Keratinocyte (primary cell): ENCODE measurements at regions not wholly inside any gene's neighbourhood (a gene's known extent, or its start where the extent isn't known, plus 50 kb on each side); places are given as distances from the start of the nearest gene placed in this dataset.
"Not testable (repeated sequence)": the region's sequence is repeated elsewhere in the genome, so short reads cannot be mapped to it uniquely, and the experiment has no call there.

ENCODE experiments used
- DNase-seq: peaks from one replicate; pipeline ENCODE4 v3.0.0-alpha.2; 2011; ENCODE audit warnings: low read depth, missing footprints, low spot score
- FAIRE-seq: peaks from 2 replicates; lab custom pipeline; 2011; peaks lifted over from hg19 to GRCh38; lab: Jason Lieb, UNC
- H2AFZ ChIP-seq: 2 replicates; pipeline ENCODE4 v1.6.0; 2012; ENCODE audit warnings: low read length, control low read depth, inconsistent platforms; ENCODE audit not compliant: control insufficient read depth
- H3K27ac ChIP-seq: 2 replicates; pipeline ENCODE4 v1.5.1; 2011; ENCODE audit warnings: low read length; ENCODE audit not compliant: control insufficient read depth, insufficient read depth
- H3K27me3 ChIP-seq: 3 replicates; pipeline ENCODE4 v1.6.0; 2011; ENCODE audit warnings: low read length; ENCODE audit not compliant: control insufficient read depth, insufficient read depth; ENCODE audit errors: extremely low read depth
- H3K36me3 ChIP-seq, 2 experiments: 2 replicates in 1 of 2; 3 replicates in 1 of 2; pipeline ENCODE4 v1.5.1; 2011; ENCODE audit warnings: low read length in 2 of 2, mild to moderate bottlenecking in 1 of 2; ENCODE audit not compliant: control insufficient read depth in 2 of 2, insufficient read depth in 2 of 2; ENCODE audit errors: extremely low read depth in 1 of 2
- H3K4me1 ChIP-seq: 3 replicates; pipeline ENCODE4 v1.5.1; 2011; ENCODE audit warnings: low read length; ENCODE audit not compliant: control insufficient read depth, insufficient read depth; ENCODE audit errors: extremely low read depth
- H3K4me2 ChIP-seq: 3 replicates; pipeline ENCODE4 v1.6.0; 2011; ENCODE audit warnings: low read depth, low read length; ENCODE audit not compliant: control insufficient read depth, insufficient read depth; ENCODE audit errors: extremely low read depth
- H3K4me3 ChIP-seq, 3 experiments: fragments of 200-600 bp in 1 of 3; sonication (generic) in 1 of 3; 2 replicates in 2 of 3; 3 replicates in 1 of 3; pipeline ENCODE4 v1.5.1; 2011 to 2016; ENCODE audit warnings: low read length in 3 of 3, mild to moderate bottlenecking in 3 of 3, control low read depth in 2 of 3, inconsistent platforms in 1 of 3, low read depth in 1 of 3, mixed read lengths in 1 of 3, mixed run types in 1 of 3, moderate library complexity in 1 of 3; ENCODE audit not compliant: control insufficient read depth in 2 of 3, insufficient read depth in 2 of 3; ENCODE audit errors: extremely low read depth in 1 of 3
- H3K79me2 ChIP-seq: 2 replicates; pipeline ENCODE4 v1.6.0; 2012; ENCODE audit warnings: low read length; ENCODE audit not compliant: control insufficient read depth, insufficient read depth
- H3K9ac ChIP-seq: 3 replicates; pipeline ENCODE4 v1.6.0; 2011; ENCODE audit warnings: low read length; ENCODE audit not compliant: control insufficient read depth, insufficient read depth; ENCODE audit errors: extremely low read depth
- H3K9me1 ChIP-seq: 3 replicates; pipeline ENCODE4 v1.6.0; 2011; ENCODE audit warnings: low read length; ENCODE audit not compliant: control insufficient read depth, insufficient read depth; ENCODE audit errors: extremely low read depth
- H3K9me3 ChIP-seq: 2 replicates; pipeline ENCODE4 v1.5.1; 2012; ENCODE audit warnings: low read depth, low read length; ENCODE audit not compliant: control insufficient read depth
- H4K20me1 ChIP-seq: 3 replicates; pipeline ENCODE4 v1.6.0; 2011; ENCODE audit warnings: low read length; ENCODE audit not compliant: control insufficient read depth, insufficient read depth; ENCODE audit errors: extremely low read depth
- EZH2 ChIP-seq: IDR thresholded peaks from one replicate; pipeline ENCODE4 v1.6.1; 2012; ENCODE audit warnings: inconsistent platforms, mild to moderate bottlenecking, low read length, moderate library complexity
- dilution Hi-C: fragments of 300-500 bp; cut with MboI; formaldehyde crosslinking; loops from one replicate; pipeline ENCODE4 v1.7.0; 2020; ENCODE audit warnings: low sequenced_read_pairs; ENCODE audit not compliant: extremely low pct_ligation_motif_present
- TF ChIP-seq, protein P1 (sequence below), 3 experiments: IDR thresholded peaks in 1 of 3; conservative IDR thresholded peaks in 1 of 3; optimal IDR thresholded peaks in 1 of 3; 2 replicates in 2 of 3; 3 replicates in 1 of 3; pipeline versions ENCODE3 to v1.5.1; 2011; ENCODE audit warnings: low read length in 3 of 3, mild to moderate bottlenecking in 3 of 3, moderate library complexity in 2 of 3, control low read depth in 1 of 3, inconsistent platforms in 1 of 3; ENCODE audit not compliant: insufficient read depth in 2 of 3; ENCODE audit errors: extremely low read depth in 1 of 3

DNA sequence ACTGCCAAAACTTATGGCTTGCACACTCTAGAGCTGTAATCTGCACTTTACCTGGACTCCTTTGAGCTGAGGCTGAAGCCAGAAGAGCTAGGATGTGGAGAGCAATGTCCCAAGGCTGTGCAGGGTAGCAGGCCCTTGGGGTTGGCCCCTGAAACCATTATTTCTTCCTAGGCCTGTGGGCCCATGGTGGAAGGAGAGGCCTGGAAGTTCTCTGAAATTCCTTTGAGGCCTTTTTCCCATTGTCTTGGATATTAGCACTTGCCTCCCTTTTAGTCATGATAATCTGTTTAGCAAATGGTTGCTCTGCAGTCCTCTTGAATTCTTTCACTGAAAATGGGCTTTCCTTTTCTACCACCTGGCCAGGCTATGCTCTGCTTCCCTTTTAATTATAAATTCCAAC is 102.0 kb upstream of the SGO1 start:
- Histone ChIP-seq H3K27me3 (no peaks in the 10 kb centered on the region), H4K20me1 (no peaks in the 10 kb centered on the region), H3K4me3 (no peak overlapping the region), H3K36me3 (no peaks in the 10 kb centered on the region), H3K4me1 (no peaks in the 10 kb centered on the region), H3K79me2 (no peaks in the 10 kb centered on the region), H3K9me1 (no peaks in the 10 kb centered on the region), H3K9me3 (no peaks in the 10 kb centered on the region), H3K27ac (no peak overlapping the region), H3K9ac (no peak overlapping the region), H2AFZ (no peak overlapping the region), H3K4me2 (no peak overlapping the region)
- DNase-seq (no peak), FAIRE-seq (no peak)
- dilution Hi-C loops: no loop called here
- TF ChIP-seq, protein P1, sequence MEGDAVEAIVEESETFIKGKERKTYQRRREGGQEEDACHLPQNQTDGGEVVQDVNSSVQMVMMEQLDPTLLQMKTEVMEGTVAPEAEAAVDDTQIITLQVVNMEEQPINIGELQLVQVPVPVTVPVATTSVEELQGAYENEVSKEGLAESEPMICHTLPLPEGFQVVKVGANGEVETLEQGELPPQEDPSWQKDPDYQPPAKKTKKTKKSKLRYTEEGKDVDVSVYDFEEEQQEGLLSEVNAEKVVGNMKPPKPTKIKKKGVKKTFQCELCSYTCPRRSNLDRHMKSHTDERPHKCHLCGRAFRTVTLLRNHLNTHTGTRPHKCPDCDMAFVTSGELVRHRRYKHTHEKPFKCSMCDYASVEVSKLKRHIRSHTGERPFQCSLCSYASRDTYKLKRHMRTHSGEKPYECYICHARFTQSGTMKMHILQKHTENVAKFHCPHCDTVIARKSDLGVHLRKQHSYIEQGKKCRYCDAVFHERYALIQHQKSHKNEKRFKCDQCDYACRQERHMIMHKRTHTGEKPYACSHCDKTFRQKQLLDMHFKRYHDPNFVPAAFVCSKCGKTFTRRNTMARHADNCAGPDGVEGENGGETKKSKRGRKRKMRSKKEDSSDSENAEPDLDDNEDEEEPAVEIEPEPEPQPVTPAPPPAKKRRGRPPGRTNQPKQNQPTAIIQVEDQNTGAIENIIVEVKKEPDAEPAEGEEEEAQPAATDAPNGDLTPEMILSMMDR (optimal IDR thresholded peaks at IDR 0.05 in 1 of 3, IDR thresholded peaks at IDR 0.05 in 1 of 3, conservative IDR thresholded peaks at IDR 0.05 in 1 of 3; ENCODE audit: extremely low read depth in 1 of 3, insufficient read depth in 2 of 3, low read length in 3 of 3): no peak
- no peak for TF ChIP-seq EZH2

DNA sequence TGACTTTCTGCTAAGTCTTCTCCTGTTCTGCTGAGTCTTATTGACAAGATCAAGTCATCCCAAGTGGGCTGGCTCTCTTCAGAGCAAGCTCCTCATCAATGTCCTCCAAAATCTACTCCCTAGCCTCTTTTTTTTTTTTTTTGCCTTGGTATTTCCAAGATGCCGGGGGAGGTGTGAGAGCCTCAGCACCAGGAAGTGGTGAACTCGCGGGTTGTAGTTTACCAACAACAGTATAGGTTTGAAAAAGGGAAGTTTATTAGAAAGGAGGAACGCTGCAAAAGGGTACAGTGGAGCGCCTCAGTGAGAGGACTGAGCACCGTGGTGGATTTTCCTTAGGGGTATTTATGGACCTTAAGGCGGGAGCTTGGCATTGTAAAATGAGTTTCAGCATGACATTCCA is 94.3 kb upstream of the SGO1 start:
- H4K20me1 ChIP-seq: no peaks in the 10 kb centered on the region
- H3K36me3 ChIP-seq: no peaks in the 10 kb centered on the region
- no peak overlapping the region for H3K27ac ChIP-seq
- no peaks in the 10 kb centered on the region for H3K27me3 ChIP-seq
- no peak overlapping the region for H2AFZ ChIP-seq
- H3K9me3 ChIP-seq: no peaks in the 10 kb centered on the region
- FAIRE-seq (no peak), DNase-seq (no peak)
- no peaks in the 10 kb centered on the region for H3K79me2 ChIP-seq
- no peak overlapping the region for H3K9ac ChIP-seq
- H3K4me3 ChIP-seq: no peak overlapping the region
- dilution Hi-C loops: no loop called here
- no peaks in the 10 kb centered on the region for H3K4me1 ChIP-seq
- TF ChIP-seq, protein P1 (optimal IDR thresholded peaks at IDR 0.05 in 1 of 3, IDR thresholded peaks at IDR 0.05 in 1 of 3, conservative IDR thresholded peaks at IDR 0.05 in 1 of 3; ENCODE audit: extremely low read depth in 1 of 3, insufficient read depth in 2 of 3, low read length in 3 of 3): no peak
- no peak for TF ChIP-seq EZH2
- no peak overlapping the region for H3K4me2 ChIP-seq
- no peaks in the 10 kb centered on the region for H3K9me1 ChIP-seq

DNA sequence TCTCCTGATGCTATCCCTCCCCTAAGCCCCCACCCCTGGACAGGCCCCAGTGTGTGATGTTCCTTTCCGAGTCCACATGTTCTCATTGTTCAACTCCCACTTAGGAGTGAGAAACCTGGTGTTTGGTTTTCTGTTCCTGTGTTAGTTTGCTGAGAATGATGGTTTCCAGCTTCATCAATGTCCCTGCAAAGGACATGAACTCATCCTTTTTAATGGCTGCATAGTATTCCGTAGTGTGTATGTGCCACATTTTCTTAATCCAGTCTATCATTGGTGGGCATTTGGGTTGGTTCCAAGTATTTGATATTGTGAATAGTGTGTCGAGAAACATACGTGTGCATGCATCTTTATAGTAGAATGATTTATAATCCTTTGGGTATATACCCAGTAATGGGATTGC is 80.0 kb upstream of the SGO1 start:
- H3K9ac ChIP-seq, H2AFZ ChIP-seq, dilution Hi-C loops, FAIRE-seq, H3K4me3 ChIP-seq, H3K27me3 ChIP-seq, H3K9me3 ChIP-seq, H3K4me1 ChIP-seq, H3K79me2 ChIP-seq, H3K27ac ChIP-seq, H3K4me2 ChIP-seq, DNase-seq, H3K36me3 ChIP-seq, H3K9me1 ChIP-seq, H4K20me1 ChIP-seq: not testable (repeated sequence)
